Fibroblast of villous mesenchyme (primary cell): ENCODE measurements at regions not wholly inside any gene's neighbourhood (a gene's known extent, or its start where the extent isn't known, plus 50 kb on each side); places are given as distances from the start of the nearest gene placed in this dataset.

Experiments used
- DNase-seq: peaks from one replicate; pipeline ENCODE4 v3.0.0-alpha.2; 2010; ENCODE audit warnings: low read depth
- H3K4me3 ChIP-seq: 2 replicates; pipeline ENCODE4 v1.5.1; 2011; ENCODE audit warnings: low read depth, mild to moderate bottlenecking, low read length
- TF ChIP-seq, protein P1 (sequence below): IDR thresholded peaks from 2 replicates; pipeline ENCODE4 v1.5.1; 2012; ENCODE audit warnings: low read depth, mild to moderate bottlenecking, low read length; ENCODE audit not compliant: insufficient read depth

- no peak overlapping the region for H3K4me3 ChIP-seq
- no peak for DNase-seq
- TF ChIP-seq, protein P1, sequence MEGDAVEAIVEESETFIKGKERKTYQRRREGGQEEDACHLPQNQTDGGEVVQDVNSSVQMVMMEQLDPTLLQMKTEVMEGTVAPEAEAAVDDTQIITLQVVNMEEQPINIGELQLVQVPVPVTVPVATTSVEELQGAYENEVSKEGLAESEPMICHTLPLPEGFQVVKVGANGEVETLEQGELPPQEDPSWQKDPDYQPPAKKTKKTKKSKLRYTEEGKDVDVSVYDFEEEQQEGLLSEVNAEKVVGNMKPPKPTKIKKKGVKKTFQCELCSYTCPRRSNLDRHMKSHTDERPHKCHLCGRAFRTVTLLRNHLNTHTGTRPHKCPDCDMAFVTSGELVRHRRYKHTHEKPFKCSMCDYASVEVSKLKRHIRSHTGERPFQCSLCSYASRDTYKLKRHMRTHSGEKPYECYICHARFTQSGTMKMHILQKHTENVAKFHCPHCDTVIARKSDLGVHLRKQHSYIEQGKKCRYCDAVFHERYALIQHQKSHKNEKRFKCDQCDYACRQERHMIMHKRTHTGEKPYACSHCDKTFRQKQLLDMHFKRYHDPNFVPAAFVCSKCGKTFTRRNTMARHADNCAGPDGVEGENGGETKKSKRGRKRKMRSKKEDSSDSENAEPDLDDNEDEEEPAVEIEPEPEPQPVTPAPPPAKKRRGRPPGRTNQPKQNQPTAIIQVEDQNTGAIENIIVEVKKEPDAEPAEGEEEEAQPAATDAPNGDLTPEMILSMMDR: no peak
These were observed 49.9 kb downstream of the CHRM3 start for GRCh38 chr1:239436286-239436685.

DNA sequence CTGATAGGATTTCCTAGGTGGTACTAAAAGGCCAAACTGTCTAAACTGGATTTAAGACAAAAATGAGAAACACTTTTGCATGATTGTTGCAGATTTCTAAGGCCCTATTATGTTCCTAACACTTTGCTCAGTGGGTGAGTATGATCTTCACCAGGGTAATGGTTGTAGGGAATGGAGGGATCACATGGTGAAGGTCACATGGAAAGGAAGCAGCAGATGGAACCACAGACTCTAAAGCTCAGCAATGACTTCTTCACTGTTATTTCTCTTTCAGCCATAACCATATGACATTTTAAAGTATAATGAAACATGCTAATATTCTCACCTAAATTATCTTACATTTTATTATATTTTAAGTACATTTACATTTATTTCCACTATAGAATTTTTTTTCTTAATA, 51.5 kb downstream of the CHRM3 start:
- no peak for DNase-seq
- TF ChIP-seq, protein P1: no peak
- no peak overlapping the region for H3K4me3 ChIP-seq

DNA sequence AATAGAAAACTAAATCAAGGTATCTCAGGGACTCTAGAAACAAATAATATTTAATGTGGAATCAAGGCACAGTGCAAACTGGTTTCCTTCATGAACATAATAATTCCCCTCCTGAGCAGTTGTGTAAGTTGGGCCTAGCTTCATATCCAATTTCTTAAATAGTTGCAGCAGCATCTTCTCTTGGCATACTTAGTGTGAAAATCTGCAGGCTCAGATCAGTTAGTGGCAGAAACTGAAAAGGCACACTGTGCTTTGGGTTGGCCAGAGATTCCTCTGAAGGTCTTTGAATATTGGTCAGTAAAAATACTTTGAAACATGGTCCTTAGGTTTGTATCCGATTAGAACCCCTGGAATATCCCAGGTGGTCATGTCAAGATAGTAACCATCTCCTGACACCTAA, 52.5 kb downstream of the CHRM3 start:
- no peak for DNase-seq
- TF ChIP-seq, protein P1: no peak

DNA sequence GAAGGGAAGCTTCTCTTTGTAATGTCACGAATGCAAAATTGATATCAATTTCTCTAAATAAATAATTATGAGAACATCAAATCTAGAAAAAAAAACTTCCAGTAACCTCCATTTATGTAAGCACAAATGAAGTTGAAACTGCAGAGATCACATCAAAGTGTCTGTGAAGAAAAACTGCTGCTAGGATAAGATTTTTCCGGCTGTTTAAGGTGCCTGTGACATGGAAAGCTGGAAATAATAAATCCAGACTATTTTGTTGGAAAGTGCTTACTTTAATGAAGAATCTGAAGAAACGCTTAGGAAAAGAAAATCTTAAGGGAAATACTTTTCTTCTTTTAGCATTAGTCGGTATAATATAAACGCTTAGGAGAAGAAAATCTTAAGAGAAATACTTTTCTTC, 57.0 kb downstream of the CHRM3 start:
- no peak for DNase-seq
- TF ChIP-seq, protein P1: no peak
- no peak overlapping the region for H3K4me3 ChIP-seq

More for the DNA sequence above, 52.5 kb downstream of the CHRM3 start:
- H3K4me3 ChIP-seq: no peak overlapping the region

DNA sequence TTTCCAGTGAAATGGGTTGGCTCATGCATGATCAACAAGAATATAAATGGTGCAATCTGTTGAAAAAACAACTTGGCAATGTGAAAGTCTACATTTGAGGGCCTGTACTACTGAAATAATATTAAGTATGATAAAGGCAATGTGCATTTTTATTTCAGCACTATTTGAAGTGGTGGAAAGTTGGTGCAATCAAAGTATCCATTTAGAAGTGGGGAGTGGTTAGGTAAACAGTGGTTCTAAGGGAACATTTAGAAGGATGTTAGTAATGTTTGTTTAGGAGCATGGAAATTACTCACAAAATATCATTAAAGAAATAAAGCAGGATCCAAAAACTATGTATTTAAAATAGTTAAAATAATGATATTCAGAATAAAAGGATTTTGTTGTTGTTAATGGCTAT, 60.2 kb downstream of the CHRM3 start:
- no peak overlapping the region for H3K4me3 ChIP-seq
- DNase-seq: no peak
- TF ChIP-seq, protein P1: no peak

DNA sequence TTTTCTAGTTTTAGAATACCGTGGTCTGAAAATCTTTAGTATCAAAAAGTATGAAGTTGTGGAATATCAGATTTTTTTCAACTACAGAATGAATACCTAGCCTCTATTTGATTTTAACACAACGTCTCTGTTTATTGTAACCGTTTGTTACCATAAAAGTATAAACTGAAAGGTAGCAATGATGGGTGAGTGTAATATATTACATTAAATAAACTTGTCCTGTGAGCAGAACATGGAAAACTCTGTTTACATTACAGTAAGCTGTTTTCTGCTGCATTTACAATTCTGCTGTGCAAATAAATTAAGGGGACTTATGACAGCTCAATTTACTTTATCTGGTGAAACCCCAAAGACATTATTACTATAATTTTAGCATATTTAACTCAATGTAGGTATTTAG, 62.5 kb downstream of the CHRM3 start:
- no peak overlapping the region for H3K4me3 ChIP-seq
- no peak for DNase-seq
- TF ChIP-seq, protein P1: no peak

GRCh38 chr1:239455743-239456142, 69.4 kb downstream of the CHRM3 start:
- no peak for DNase-seq
- TF ChIP-seq, protein P1: no peak
- H3K4me3 ChIP-seq: no peak overlapping the region
